Anterior cingulate cortex (tissue), 58 donors: ENCODE measurements at regions not wholly inside any gene's neighbourhood (a gene's known extent, or its start where the extent isn't known, plus 50 kb on each side); places are given as distances from the start of the nearest gene placed in this dataset.
A peak's percentile ranks its signal among the peaks of the same experiment; 100 is the strongest.
"Not testable (repeated sequence)": the region's sequence is repeated elsewhere in the genome, so short reads cannot be mapped to it uniquely, and the experiment has no call there.

Experiments
- DNase-seq, 58 donors: peaks; one replicate each; lab custom pipeline; 2025; lab: John Stamatoyannopoulos, UW

DNA sequence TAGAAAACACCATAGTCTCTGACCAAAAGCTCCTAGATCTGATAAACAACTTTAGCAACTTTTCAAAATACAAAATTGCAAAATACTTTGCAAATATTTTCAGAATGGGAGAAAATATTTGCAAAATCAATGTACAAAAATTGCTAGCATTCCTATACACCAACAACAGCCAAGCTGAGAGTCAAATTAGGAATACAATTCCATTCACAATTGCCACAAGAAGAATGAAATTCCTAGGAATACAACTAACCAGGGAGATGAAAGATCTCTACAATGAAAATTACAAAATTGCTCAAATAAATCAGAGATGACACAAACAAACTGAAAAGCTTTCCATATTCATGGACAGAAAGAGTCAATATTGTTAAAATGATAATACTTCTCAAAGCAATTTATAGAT, 327.0 kb upstream of the ZC3H15 start:
- no peak for DNase-seq

DNA sequence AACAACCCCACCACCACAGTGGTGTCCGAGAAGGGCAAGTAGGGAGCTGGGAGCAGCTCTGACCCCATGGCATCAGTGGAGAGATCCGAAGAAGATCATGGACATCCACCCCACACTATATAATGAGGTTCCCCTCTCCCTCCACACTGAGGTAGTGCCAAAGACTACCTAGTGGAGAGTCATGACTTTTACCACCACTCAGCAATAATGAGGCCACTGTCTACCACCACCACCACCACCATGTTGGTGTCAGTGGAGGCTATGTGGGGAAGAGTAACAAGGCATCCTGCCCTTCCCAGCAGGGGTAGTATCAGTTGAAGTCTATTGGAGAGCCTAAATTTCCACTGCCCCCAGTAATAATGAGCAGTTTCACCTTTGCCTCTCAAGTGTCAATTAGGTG, 321.7 kb upstream of the ZC3H15 start:
- DNase-seq: no peak

DNA sequence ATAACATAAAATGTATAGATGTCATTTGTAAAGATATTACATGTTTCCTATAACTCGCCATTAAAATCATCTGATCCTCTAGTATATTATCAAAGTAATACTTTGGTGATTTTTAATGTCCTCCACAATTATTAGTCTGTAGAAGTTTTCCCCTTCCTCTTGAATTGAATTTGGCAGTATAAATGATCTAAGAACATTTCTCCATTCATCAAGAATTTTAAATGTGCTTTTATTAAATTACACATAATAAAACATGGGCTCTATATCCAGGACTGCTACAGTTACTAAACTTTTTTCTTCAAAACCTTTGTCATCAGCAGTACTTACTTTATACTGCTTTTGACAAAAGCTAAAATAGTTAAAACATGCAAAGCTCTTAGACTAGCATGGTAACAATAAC, 315.4 kb upstream of the ZC3H15 start:
- no peak for DNase-seq

DNA sequence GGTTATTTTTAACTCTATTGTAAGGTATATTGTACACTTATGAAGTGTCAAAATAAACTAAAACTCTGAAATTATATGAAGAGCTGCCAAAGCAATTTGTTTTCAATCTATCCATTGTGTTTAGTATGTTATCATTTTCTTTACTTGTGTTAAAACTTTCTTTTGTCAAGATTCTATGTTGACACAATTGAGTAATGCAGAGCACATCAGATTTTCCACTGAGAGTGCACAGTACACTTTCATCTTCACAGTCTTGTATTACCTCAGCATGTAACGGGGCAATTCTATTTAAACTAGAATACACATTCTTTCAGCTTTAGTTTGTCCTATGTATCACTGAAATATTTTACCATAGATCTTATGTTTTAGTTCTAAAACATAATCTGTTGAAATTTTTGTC, 304.4 kb upstream of the ZC3H15 start:
- no peak for DNase-seq

DNA sequence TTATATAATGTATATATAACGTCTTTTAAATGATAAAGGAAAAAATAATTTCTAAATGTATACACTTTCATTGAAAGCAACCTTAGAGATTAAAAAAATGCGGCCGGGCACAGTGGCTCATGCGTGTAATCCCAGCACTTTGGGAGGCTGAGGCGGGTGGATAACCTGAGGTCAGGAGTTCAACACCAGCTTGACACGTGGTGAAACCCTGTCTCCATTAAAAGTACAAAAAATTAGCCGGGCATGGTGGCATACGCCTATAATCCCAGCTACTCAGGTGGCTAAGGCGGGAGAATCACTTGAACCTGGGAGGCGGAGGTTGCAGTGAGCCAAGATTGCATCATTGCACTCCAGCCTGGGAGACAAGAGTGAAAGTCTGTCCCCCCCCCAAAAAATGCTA, 303.7 kb upstream of the ZC3H15 start:
- DNase-seq: not testable (repeated sequence)

DNA sequence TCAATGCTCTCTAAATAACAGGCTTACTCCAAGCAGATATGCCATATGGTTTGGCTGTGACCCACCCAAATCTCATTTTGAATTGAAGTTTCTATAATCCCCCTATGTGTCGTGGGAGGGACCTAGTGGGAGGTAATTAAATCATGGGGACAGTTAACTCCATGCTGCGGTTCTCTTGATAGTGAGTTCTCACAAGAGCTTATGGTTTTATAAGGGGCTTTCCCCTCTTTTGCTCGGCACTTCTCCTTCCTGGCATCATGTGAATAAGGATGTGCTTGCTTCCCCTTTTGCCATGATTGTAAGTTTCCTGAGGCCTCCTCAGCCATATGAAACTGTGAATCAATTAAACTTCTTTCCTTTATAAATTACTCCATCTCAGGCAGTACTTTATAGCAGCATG, 302.7 kb upstream of the ZC3H15 start:
- no peak for DNase-seq

DNA sequence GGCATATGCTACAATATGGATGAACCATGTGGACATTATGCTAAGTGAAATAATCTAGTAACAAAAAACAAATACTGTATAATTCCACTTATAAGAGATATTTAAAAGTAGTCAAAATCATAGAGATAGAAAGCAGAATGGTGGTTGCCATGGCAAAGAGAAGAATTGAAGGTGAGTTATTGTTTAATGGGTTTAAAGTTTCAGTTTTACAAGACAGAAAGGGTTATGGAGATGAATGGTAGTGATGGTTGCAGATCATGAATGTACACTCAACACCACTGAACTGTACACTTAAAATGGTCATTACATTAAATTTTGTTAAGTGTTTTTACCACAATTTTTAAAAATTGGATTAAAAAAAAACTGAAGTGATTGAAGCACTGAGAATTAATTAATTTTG, 298.2 kb upstream of the ZC3H15 start:
- DNase-seq: no peak

DNA sequence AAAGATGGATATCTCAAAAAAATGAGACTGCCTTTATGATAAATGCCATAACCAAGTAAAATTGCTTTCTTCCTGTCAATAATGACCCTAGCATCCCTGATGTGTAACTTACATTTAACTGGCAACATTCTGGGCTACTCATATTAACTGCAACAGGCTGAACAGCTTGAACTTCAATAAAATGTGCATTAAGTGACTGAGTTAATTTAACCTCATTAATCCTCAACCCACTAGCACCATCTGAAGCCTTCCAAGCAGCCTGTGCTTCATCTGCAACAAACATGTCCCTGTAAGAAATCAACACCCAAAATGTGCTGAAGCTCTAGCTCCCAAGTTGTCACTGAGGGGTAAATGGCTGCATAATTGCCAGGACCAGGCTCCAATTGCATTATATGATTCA, 296.2 kb upstream of the ZC3H15 start:
- no peak for DNase-seq

DNA sequence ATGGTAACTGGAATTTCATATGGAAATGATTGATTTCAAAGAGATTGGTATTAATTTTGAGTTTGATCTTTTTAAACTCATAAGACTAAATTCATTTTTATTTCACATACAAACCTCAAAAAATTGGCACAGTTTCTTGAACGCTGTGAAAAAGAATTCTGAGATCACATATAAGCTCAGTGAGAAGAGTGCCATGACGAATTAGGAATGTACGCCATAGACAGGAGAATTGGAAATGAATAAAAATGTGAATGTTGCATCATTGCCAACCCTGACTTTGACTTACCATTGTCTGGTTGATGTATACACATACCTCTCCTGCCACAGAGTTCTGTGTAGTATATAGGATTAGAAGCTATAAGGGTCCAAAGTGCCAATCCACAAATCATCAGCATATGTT, 290.4 kb upstream of the ZC3H15 start:
- DNase-seq: no peak

DNA sequence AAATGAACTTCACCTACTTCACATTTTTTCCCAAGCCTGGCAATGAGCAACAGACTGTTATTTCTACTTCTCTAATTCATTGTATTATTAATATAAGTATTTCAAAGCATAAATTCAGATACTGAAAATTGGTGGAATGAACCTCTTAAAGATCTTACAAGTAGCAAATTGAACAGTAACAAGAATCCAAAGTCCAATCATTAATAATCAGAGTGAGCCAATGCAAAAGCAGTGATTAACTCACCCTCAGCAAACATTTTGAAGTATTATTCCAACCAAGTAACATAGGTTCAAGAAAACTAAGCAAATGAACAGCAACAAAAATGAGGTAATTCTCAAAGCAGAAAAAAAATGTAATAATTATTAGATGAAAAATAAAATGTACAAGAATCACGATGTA, 288.1 kb upstream of the ZC3H15 start:
- DNase-seq: no peak

DNA sequence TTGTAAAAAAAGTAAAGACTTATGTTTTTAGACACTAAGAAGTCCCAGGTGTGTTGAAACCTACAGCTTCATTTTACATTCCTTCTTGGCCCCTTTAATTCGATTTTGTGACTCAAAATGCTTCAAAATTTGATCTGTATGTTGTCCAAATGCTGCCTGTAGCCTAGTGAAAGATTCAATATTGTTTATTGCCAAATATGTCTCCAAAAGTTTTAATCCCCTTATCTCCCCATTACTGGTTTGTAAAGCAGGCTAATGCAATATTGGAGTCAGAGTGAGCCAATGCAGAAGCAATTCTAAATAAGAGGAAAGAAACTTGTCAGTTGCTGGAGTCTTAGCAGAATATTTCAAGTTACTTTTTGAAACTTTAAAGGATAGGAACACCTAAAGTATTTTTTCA, 287.0 kb upstream of the ZC3H15 start:
- DNase-seq: no peak

DNA sequence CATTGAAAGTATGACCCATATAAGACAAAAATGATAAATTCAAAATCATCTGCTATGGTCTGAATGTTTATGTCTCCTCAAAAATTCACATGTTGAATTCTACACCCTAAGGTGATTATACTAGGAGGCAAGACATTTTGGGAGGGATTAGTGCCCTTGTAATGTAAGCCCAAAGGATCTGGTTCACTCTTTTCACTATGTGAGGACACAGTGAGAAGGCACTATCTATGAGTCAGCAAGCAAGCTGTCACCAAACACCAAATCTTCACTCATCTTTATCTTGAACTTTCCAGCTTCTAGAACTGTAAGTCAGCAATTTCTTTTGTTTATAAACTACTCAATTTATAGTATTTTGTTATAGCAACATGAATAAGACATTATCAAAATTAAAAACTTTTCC, 284.7 kb upstream of the ZC3H15 start:
- no peak for DNase-seq

DNA sequence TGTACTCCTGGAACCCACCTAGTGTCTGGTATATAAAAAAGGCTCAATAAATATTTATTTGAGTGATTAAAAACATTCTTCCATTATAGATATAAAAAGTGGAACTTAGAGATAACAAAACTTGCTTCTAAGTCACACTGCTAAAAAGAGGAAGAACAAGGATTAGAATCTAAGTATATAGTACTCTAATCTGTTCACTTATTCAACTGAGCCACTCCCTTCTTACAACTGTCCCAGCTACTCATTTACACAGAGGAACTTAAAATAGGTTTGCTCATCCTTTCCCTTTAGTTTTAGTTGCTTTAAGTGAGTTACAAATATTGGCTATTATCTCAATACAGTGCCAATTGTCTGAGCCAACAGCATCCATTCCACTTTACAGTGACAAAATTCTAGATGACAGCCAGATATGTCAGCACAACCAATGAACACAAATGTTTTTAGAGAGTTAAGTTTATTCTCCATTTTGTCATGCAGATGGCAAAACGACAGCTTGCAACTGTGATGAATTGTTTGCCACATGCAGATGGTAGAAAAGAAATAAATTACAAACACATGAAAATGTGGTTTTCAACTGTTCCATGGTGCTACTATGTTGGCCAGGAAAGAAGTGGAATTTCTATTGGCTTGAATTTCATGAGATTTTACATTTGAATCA, 280.7 kb upstream of the ZC3H15 start:
- DNase-seq: peak in 1 of 58 donors; percentile 1

DNA sequence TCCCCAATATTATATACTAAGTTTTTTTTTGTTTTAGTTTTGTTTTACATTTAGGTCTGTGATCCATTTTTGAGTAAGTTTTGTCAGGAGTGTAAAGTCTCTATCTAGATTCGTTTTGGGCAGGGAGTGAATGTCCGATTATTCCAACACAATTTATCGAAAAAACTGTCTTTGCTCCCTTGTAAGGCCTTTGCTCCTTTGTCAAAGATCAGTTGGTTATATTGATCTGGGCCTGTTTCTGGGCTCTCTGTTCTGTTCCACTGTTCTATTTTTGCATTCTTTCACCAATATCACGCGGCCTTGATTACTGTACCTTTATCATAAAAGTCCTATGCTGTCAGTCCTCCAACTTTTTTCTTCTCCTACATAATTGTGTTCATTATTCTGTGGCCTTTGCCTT, 276.5 kb upstream of the ZC3H15 start:
- no peak for DNase-seq

DNA sequence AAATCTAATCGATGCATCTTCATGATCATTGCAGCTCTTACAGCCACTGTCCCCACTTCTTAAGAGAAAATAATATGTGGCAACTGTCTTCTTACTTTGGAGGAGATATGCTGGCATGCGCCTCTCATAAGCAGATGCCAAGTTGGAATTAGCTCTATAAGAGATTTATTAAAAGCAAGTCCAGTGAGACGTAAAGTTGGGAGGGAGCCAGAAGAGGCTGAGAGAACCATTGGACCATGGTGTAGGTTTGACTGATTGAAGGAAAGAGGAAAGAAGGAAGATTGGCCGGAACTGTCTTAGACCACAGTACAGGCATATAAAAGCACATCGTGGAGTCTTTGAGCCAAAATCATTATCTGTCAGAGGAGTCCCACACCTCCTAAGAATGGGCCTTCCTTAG, 265.7 kb upstream of the ZC3H15 start:
- DNase-seq: no peak

DNA sequence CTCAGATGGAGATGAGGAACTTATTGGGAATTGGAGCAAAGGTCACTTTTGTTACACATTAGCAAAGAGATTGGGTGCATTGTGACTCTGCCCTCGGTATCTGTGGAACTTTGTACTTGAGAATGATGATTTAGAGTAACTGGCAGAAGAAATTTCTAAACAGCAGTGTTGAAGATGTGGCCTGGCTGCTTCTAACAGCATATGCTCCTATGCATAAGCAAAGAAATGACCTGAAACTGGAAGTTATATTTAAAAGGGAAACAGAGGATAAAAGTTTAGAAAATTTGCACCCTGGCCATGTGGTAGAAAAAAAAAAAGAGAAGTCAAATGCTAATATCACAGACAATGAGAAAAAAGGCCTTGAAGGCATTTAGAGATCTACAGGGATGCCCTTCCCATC, 256.8 kb upstream of the ZC3H15 start:
- no peak for DNase-seq

DNA sequence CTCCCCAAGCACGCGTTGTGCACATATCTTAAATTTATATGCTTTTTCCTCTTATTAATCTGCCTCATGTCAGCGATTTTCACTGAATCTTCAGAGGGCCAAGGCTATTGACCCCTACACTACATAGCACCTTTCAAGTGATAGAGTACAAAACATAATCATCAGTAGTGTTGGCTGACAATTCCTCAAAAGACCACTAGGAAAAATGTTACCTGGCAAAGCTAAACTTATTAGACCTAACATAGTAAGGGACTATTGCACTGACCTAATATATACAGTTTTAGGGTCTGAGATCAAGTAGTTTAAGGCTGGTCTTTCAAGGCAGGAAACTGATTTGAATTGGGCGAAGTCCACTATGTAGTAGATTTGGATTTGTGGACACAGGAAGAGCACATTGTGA, 244.2 kb upstream of the ZC3H15 start:
- no peak for DNase-seq

DNA sequence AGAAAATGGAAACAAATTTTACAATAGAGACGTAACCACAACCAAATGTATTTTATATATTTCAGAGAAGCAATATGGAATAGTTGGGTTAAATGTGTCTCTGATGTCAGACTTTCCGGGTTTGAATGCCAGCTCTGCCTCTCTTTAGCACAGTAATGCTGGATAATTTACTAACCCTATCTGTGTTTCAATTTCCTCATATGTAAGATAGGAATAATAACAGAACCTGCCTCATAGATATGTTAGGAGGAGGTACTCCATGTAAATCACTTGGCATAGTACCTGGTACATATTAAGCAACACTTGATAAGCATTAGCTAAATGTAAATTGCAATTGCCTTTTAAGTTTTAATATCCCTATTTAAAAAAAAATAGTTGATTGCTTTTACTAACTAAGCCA, 231.3 kb upstream of the ZC3H15 start:
- no peak for DNase-seq

DNA sequence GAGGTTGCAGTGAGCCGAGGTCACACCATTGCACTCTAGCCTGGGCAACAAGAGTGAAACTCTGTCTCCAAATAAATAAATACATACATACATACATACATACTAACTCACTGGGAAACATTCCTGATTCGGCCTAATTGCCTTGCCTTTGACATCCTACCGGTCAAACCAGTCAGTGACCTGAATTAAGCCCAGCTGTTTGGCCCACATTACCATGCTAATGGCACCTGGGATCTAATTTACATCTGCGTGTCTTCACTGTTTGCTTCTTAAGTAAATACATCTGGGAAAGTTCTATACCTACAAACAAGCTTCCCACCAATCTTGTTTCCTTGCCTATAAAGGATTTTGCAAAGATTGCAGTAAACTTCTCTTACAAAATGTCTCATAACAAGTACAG, 230.2 kb upstream of the ZC3H15 start:
- DNase-seq: no peak

DNA sequence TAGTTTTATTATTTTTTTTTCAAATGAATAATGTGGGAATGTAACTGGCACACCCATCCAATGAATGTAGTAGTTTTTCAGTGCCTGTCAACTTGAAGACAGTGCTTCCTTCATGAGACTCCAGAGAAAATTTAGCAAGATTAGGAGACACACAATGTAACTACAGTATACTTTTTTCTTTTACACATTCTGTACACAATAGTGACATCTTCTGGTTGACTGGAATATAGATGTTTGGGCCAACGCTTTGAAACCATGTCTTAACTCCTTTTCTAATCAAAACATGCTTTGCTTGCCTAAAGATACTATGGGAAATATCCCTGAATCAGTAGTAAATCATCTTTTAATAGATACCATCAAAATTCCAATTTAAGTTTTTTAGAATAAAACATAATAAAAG, 229.5 kb upstream of the ZC3H15 start:
- DNase-seq: peak in 2 of 58 donors; percentile 1 to 2

DNA sequence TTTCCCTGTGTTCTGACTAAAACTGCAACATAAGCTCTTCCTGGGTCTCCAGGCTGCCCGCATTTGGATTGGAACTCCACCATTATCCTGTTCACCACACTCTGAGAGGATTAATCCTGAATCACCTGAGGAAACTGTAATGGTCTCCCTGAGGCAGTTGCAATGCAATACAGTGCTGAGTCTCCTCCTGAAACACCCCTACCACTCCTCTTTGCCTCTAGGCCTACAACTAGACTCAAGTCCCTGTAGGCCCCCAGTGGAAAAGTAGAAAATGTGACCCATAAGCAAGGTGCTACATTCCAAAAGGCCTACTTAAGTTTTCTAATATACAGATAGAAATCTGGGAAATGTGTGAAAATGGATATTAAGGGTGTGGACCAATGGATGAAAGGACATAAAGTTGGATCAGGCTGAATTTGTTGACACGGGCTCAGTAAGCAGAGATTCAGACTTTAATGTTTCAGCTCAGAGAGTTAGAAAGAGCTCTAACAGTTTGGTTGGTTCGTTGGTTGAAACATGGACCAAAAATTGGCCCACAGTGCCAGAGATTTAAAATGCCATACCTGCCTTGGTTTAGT, 222.3 kb upstream of the ZC3H15 start:
- DNase-seq: no peak

DNA sequence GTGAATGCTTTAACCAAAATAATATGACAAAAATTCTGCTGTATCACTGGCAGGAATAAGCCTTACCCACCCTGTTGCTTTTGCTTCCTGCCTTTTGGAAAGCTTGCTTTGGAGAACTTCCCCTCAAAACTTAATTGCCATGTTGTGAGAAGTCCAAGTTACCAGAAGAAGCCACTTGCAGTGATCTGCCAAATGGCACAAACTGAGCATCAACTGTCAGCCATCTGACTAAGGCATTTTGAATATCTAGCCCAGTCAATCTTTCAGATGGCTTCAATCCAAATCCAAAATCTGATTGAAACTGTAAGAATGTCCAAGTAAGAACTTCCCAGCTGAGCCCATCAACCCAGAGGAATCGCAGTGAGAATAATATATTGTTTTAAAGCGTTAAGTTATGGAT, 216.5 kb upstream of the ZC3H15 start:
- DNase-seq: no peak

DNA sequence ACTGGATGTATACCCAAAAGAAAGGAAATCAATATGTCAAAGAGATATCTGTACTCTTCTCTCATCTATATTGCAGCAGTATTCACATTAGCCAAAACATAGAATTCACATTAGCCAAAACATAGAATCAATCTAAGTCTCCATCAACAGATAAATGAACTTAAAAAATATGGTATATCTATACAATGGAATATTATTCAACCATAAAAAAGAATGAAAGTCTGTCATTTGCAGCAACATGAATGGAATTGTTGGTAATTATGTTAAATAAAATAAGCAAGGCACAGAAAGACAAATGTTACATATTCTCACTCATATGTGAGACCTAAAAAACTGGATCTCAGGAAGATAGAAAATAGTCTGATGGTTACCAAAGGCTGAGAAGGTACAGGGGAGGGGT, 212.1 kb upstream of the ZC3H15 start:
- DNase-seq: no peak
